Adrenal gland (tissue), 5 donors: ENCODE measurements at regions not wholly inside any gene's neighbourhood (a gene's known extent, or its start where the extent isn't known, plus 50 kb on each side); places are given as distances from the start of the nearest gene placed in this dataset.

ENCODE experiments used
- POLR2A ChIP-seq, 2 donors: fragments of 450-650 bp; IDR thresholded peaks; one replicate each; pipeline ENCODE4 v1.6.1; 2017; ENCODE audit warnings: antibody characterized with exemption in 2 of 2, mild to moderate bottlenecking in 2 of 2, moderate library complexity in 1 of 2
- TF ChIP-seq, protein P1 (sequence below), 6 experiments: fragments of 450-650 bp in 4 of 6; fragments of 200-600 bp in 2 of 6; sonication (generic) in 1 of 6; IDR thresholded peaks; 1 replicate in 5 of 6; 2 replicates in 1 of 6; pipeline versions ENCODE4 v1.5.1 to v1.8.0; 2016 to 2021; ENCODE audit warnings: antibody characterized with exemption in 6 of 6, mild to moderate bottlenecking in 2 of 6, moderate library complexity in 1 of 6
- donor health status: DM: no; HTN: no; CAD: no.

- TF ChIP-seq, protein P1, sequence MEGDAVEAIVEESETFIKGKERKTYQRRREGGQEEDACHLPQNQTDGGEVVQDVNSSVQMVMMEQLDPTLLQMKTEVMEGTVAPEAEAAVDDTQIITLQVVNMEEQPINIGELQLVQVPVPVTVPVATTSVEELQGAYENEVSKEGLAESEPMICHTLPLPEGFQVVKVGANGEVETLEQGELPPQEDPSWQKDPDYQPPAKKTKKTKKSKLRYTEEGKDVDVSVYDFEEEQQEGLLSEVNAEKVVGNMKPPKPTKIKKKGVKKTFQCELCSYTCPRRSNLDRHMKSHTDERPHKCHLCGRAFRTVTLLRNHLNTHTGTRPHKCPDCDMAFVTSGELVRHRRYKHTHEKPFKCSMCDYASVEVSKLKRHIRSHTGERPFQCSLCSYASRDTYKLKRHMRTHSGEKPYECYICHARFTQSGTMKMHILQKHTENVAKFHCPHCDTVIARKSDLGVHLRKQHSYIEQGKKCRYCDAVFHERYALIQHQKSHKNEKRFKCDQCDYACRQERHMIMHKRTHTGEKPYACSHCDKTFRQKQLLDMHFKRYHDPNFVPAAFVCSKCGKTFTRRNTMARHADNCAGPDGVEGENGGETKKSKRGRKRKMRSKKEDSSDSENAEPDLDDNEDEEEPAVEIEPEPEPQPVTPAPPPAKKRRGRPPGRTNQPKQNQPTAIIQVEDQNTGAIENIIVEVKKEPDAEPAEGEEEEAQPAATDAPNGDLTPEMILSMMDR (IDR thresholded peaks at IDR 0.05): no peak
- no peak for TF ChIP-seq POLR2A (IDR thresholded peaks at IDR 0.05)
These were observed 74.7 kb upstream of the SESN3 start for GRCh38 chr11:95305705-95306104.
